Right ventricle myocardium inferior (tissue), 1 donor: ENCODE measurements at regions not wholly inside any gene's neighbourhood (a gene's known extent, or its start where the extent isn't known, plus 50 kb on each side); places are given as distances from the start of the nearest gene placed in this dataset.
A peak's percentile ranks its signal among the peaks of the same experiment; 100 is the strongest.

Experiments used
- ATAC-seq: fragments of 200-7000 bp; cut with Tn5 transposase; one replicate; pipeline ENCODE4 v1.9.1; 2020; ENCODE audit warnings: mild to moderate bottlenecking, moderate library complexity
- DNase-seq: peaks from one replicate; pipeline ENCODE4 v3.0.0; 2021; ENCODE audit errors: missing footprints
- intact Hi-C: fragments of 100-400 bp; cut with DNase I; formaldehyde crosslinking; loops from one replicate; pipeline ENCODE4 v1.11.0; 2022
- donor health status: DM: no; HTN: yes; CAD: no; lungs with severe emphysema.

DNA sequence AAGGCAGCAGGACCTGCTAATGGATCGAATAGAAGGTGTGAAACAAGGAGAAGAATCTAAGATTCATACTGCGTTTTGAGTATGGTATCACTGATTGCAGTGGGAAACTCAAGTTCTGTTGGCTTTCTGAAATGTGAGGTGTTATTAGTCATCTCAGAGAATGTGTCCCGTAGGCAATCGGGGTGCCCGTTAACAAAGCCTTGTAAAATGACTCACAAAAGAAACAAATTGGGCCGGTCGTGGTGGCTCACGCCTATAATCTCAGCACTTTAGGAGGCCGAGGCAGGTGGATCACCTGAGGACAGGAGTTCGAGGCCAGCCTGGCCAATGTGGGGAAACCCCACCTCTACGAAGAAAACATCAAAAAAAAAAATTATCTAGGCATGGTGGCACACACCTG, 118.2 kb upstream of the C7orf33 start:
- intact Hi-C loops = no loop called here
- DNase-seq (no peak), ATAC-seq (no peak)

DNA sequence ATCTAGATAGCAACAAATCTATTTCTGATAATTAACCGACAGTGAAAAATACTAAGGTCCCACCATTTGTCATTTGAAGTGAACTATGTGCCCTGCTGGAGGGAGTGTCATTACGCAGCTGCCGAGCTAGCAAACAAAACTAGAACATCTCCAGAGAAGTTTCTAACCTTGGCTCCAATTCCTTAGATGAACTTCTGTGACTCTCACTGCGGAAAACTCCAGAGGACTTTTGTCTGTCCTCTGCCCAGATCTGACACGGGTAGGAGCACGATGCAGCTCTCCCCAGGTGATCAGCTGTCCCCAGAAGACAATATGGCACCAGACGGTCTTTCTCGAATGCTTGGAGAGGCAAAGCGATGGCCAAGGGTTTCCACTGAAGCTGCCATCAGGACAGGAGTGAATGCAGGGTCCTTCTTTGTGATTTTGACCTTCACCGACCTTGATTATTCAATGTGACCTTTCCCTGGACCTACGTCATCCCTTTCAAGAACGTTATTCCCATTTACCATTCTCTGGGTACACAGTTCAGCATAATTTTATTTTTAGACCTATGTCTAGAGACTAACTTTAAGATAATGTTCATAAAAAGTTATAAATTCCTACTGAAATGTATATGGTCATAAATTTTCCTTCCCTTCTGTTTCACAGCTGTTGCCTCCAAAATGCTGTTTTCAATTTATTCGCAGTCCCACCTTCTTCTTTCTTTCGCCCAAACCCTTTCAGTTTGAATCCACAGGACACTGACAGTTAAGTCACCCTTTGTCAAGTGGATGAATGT, 116.7 kb upstream of the C7orf33 start:
- intact Hi-C loops = no loop called here
- DNase-seq (no peak), ATAC-seq (no peak)

DNA sequence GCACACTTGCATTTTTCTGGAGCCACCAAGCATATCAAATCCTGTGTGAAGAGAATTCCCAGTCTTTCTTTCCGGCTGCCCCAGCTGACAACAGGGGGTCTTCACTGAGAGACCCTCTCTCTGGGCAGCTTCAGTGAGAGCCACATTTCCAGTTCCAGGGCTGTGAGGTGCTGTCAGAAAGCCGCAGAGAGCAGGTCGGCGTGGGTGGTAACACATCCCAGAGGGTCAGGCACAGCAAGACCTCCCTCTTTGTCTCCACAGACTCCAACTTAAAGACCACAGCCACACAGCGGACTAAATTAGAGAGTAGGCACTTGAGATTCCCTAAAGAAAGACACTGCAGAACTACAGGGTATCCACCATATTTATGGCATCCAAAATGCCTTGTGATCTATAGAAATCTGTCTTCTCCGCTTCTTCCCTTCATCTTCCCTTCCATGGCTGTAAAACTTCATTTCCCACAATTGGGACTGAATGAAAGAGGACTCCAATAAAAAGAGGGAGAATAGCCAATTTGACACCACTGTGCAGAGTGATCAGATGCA, 116.0 kb upstream of the C7orf33 start:
- intact Hi-C loops = no loop called here
- DNase-seq = no peak
- no peak for ATAC-seq

DNA sequence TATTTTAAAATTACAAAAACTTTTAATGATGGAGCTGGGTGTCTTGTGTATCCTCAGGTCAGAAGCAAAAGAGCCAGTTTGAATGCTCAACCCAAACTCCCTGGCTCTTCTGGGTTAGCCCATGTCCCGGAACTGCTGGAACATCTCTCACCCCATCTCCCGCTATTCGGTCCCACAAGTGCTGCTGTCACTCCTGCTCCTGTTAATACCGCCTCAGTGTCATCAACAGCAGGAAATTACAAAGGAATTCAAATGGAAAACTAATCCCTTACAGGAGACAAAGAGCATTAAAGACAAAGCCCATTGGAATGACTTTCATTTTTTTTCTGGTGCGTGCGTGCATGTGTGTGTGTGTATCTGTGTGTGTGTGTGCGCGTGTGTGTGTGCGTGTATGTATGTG, 112.0 kb upstream of the C7orf33 start:
- intact Hi-C loops = no loop called here
- DNase-seq = no peak
- ATAC-seq = no peak

DNA sequence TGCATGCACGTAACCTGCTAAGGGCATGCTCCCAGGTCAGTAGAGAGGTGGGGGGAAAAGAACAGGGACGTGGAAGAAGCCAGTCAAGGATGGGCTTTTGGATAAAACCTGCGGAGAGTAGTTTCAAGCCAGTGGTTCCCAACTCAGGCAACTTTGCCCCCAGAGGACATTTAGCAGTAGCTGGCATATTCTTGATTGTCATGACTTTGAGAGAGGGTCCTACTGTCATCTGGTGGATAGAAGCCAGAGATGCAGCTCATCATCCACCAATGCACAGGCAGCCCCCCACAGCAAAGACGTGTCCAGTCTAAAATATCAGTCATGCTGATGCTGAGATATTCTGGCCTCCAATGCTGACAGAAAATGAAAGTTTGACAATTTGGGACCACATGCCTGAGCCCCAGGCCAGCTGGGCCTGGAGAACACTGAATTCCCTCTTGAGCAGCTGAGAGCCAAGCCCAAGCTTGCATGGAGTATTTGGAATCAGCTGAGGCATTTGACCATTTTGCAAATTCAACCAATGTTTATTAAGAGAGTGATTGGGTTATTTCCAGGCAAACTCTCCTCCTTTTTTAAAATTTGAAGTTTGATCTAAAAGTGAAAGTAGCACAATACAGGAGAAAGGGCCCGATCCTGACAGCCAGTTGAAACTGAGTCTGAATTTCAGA, 110.0 kb upstream of the C7orf33 start:
- peak; percentile 52 for ATAC-seq
- DNase-seq = no peak
- intact Hi-C loops = no loop called here

DNA sequence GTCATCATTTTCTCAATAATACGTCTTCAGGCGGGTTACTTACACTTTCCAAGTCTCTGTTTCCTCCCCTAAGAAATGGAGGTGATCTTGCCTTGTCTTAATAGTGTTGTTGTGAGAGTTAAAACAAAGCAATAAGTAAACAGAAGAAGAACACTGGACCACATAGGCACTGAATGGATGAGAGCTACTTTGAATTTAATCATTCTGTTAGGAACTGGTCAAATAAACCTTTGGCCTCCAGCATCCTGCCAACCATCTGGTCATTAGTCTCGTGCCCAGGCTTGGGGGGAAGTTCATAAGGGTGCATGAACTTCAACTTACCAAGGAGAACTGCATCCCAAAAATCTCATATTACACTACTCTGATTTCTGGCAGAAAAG, 109.4 kb upstream of the C7orf33 start:
- intact Hi-C loops = no loop called here
- no peak for DNase-seq
- no peak for ATAC-seq

DNA sequence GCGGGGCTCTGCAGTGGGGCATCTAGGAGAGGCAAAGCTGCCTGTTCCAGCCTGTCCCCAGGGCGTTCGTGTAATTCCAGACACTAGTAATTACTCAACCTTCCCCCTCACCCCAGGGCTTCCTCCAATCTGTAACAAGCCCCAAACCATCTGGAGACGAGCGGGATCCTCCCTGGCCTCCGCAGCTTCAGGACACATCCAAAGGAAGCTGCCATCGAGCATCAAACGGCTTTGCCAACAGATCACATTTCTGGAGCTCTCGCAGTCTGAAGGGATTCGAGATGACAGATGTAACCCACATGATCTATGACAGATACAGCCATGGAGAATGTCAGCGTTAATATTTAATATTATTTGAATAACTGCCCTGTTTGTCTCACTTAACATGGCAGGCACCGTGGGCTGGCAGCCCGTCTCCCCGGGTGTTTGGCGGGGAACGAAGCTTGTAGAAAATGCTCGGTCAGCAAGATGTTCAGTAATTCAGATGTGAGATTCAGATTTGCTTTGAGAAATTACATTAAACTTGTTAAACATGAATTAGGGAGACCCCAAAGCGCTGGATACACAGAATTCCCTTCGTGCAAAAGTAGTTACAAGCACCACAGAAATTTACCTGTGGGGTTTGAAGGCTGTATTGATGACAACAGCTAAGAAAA, 108.5 kb upstream of the C7orf33 start:
- intact Hi-C loops = no loop called here
- DNase-seq (no peak), ATAC-seq (no peak)

DNA sequence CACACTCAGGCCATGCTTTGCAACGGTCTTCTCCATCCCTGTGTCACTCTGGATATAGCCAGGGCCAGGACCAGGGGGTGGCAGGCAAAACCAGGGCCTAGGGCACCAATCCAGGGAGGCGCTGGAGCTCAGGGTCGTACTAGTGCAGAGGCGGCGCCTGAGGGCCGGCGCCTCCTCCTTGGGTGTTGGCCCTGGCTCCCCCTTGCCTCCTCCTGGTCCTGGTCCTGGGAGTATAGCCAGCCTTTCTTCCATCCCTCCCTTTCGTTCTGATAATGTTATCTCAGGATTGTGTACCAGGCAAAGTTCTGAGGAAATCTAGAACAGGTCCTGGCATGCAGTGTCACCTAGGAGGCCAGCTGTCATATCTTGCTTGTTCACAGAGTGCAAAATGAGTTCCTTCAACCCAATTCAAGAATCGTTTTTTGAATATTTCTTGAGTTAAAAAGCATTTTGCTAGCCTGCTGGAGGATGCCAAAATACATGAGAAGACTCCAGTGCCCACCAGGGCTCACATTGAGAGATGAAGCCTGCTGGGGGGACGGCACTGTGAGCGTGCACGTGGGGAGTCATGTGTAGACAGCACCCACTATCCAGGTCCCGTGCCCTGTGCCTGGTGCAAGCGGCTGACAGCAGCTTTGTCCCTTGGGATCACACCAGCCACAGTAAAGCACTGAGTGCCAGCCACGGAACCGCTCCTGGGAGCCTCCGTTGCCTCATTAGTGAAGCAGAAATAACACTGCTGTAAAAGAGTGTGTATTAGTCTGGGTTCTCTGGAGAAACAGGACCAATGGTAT, 106.9 kb upstream of the C7orf33 start:
- DNase-seq = no peak
- no peak for ATAC-seq
- intact Hi-C loops = no loop called here

DNA sequence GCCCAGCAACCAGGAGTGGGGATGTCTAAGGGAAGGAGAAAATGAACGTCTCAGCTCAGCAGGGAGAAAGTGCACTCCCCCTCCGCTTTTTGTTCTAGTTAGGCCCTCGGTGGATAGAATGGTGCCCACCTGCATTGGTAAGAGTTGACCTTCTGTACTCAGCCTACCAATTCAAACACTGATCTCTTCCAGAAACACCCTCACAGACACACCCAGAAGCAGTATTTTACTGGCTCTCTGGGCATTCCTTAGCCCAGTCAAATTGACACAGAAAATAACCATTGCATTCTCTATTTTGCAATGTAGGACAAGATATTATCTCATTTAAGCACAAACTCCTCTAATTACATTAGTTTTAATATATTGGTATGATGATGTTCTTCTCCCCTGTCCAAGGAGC, 106.1 kb upstream of the C7orf33 start:
- intact Hi-C loops = no loop called here
- ATAC-seq (no peak), DNase-seq (no peak)

DNA sequence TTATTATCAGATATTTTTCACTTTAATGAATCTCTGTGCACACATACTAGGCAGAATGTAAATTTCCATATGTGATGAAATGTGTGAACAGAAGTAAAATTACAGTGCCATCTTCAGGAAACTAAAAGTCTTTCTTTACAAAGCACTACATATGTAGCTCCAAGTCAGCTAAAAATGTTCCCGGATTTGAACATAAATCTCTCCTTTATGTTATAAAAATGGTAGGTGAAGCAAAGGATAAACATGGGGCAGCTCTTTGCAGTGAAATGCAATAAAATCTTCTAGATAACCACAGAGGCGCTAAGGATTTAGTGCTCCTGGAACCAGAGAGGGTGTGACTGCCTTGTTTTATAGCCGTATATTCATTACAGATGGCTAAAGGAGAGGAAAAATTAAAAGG, 104.9 kb upstream of the C7orf33 start:
- no peak for ATAC-seq
- DNase-seq = no peak
- intact Hi-C loops = no loop called here

DNA sequence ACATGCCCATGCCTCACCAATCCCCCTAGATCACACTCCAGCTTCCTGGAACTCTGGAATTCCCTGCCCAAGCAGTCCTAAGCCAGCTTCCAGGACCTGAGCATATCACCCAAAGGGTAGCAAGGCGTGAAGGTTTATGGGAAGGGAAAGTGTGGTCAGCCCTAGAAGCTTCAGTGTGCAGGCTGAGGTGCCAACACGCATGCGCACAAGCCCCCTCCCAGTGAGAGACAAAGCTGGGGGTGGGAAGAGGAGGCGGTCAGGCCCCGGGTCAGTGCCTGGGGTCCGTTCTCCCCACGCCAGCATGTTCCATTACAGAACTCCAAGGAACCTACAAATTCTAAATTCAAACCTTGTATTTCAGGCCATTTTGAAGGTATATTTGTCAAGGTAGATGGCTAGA, 103.6 kb upstream of the C7orf33 start:
- intact Hi-C loops = no loop called here
- ATAC-seq (no peak), DNase-seq (no peak)

DNA sequence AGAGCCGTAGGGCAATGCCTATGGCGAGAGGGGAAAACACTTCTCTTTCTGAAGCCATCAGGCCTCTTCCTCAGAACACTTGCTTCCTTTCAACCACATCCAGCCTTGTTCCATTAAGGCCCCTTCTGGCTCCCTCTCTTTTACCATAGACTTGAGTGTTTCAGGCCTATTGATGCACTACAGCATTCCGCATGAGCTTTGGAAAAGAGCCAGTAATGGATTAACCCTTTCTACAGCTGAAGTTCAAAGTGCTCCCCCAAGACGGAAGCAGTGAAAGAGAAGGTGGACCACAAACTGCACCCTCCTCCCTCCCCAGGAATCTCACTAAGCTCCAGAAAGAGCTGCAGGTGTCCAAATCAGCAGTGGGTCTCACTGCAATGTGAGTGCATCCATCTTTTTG, 102.7 kb upstream of the C7orf33 start:
- intact Hi-C loops = no loop called here
- DNase-seq (no peak), ATAC-seq (no peak)

DNA sequence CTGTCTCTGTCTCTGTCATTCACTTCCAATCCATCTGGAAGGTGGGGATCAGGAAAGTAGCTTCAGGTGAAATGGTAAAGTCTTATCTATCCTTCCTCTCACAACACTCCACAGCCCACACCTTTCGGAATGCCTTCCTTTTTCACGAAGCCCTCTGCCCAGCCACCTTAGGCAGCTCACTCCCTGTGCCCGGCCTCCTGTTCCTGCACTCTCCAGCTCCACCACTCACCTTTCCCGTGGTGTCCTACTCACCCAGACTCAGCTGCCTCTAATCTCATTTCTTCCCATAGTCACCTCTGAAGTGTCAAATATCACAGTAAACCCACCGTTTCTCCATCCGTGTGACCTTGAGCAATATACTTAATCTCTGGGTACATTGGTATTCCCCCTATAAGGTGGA, 100.9 kb upstream of the C7orf33 start:
- ATAC-seq = no peak

DNA sequence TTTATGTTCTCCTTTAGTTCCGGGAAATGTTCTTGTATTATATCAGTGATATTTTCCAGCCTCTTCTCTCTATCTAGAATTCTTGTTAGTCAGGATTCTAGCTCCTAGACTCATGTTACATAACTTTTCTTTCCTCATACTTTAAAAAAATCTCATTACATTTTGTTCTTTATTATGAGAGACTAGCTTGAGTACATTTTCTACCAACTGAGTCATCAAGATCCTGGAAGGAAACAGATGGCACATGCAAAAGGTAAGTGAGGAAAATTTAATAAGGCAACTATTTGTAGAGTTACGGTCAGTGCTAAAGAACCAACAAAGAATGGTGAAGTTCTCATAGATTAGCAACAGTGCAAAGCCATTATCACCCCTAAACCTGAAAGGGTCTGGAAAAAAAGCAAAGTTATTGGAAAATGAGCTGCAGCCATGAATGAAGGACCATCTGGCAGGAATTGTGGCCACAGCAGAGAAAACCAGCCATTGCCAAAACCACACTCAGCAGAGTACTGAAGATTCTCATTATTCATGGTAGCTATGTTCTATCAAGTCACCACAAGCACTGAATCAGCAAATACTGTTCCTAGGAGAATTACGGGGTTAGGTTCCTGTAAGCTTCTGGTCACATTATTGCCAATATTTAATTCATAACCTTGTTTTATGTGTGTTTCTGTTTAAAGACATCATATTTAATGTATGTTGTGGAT, 98.3 kb upstream of the C7orf33 start:
- no peak for ATAC-seq
- DNase-seq = no peak
- intact Hi-C loops = no loop called here

More for the DNA sequence above, 100.9 kb upstream of the C7orf33 start:
- DNase-seq = no peak
- intact Hi-C loops = no loop called here

DNA sequence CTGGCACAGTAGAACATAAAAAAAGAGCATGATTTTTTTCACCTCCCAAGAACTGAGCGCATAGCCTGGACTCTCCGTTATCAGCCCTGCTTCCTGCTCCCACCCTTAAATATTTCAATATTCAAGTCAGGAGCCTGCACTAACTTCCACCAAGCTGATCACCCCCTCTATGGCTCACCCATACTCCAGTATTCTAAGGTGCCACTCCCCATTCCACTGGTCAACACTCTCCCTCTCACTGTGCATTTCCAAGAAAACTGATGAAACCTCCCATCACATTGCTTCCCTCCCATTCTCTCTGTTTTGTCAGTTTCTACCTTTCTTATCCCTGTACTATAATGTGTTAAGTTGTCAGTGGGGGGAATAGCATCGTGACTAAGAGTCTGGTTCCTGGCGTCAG, 95.0 kb upstream of the C7orf33 start:
- intact Hi-C loops = no loop called here
- ATAC-seq (no peak), DNase-seq (no peak)

DNA sequence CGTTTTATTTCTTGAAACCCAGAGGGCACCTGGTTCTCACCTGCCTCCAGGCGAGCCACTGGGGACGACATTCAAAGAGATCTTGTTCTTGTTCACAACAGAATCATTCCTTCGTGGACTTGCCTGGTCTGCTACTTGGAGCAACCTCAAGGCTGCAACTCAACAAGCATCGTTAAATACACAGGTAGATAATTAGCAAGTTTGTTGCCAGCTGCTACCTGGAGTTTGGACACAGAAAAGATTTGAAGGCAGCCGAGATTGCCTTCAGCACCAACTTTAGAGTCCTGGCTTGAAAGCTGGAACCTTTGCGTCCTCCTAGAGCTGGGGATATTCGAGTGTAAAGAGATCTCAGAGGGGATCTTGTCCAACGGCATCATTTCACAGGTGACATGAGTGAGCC, 89.6 kb upstream of the C7orf33 start:
- intact Hi-C loops = loop anchor here (10.0 kb wide), 1 partner anchor 74 kb away; no protein-coding TSS in a partner anchor
- ATAC-seq (no peak), DNase-seq (no peak)

DNA sequence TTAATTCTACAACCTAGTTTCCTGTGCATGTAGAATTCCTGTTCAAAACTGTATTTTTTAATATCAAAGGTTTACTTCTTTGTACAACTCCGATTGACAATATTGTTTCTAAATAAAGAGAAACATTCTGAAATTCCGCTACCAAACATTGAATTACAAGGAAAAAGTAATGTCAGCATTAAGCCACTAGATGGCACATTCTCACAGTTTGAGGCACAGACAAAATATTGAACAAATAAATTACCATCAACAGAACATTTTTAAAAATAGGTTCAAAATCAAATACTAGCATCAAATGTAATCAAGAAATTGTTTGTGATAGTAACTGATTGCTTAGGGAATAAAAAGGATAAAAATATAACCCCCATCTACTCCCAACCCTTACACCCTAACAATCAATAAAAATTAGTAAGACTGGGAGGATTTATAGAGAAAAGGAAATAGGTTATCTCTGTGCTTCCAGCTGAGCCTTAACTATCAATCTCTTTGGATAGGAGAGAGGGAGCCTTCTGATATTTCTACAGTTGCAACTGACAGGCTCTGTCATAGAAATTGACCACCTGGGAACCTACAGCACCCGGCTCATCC, 86.6 kb upstream of the C7orf33 start:
- intact Hi-C loops = loop anchor here (1.0 to 10.0 kb wide), 2 partner anchors 71 to 462 kb away; no protein-coding TSS in a partner anchor
- no peak for DNase-seq
- no peak for ATAC-seq
